ENCODE measurements at regions not wholly inside any gene's neighbourhood (a gene's known extent, or its start where the extent isn't known, plus 50 kb on each side); places are given as distances from the start of the nearest gene placed in this dataset.

DNA sequence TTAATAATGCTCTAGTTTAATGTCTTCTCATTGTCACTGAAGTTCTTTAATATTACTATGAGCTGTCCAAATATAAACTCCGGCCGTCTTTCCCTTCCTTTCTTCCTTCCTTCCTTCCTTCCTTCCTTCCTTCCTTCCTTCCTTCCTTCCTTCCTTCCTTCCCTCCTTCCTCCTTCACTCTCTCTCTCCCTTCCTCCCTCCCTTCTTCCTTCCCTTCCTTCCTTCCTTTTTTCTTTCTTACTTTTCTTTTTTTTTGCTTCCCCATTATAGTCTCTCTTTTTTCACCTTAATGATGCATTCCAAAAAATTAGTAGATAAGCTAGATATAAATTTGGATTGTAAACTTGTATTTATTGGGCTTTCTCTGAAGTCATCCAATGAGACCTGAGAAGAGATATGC lies 431.0 kb upstream of the ADGRL4 start:
- DNase-seq (ENCODE audit: low read depth), result no peak

DNA sequence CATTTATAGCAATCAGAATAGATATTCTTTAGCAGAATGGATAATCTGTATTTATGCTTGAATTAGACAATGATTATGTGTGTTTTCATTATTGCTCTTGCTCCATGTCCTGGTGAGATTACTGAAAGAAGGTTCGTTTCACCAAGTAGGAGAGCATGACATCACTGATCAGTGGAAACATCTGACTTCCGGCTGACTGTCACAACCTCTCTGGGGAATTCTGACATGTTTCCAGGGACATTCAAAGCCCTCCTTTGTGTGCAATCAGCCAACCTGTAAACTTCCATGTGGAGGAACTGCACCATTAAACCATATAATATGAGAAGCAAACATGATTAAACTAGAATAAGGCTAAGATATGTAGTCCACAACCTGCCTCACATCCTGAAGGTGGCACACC lies 424.8 kb upstream of the ADGRL4 start:
- DNase-seq (ENCODE audit: low read depth), result no peak

DNA sequence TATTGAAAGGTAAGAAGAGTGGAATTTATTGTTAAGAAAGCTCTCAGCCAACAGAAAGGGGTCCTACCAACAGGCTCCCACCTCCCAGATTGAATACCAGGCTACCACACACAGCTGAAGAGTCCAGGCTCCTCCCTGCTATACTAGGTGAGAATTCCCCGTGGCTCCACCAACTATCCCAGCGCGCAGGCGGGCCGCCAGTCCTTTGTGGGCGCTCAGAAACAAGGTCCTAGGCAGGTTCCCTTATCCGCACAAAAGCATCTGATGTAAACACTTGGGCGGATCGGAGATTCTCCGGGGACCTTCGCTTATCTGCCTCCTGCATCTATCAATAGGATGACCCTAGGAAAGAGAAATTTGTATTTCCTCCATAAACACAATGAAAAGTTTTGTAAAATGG lies 423.9 kb upstream of the ADGRL4 start:
- DNase-seq (ENCODE audit: low read depth), result no peak

DNA sequence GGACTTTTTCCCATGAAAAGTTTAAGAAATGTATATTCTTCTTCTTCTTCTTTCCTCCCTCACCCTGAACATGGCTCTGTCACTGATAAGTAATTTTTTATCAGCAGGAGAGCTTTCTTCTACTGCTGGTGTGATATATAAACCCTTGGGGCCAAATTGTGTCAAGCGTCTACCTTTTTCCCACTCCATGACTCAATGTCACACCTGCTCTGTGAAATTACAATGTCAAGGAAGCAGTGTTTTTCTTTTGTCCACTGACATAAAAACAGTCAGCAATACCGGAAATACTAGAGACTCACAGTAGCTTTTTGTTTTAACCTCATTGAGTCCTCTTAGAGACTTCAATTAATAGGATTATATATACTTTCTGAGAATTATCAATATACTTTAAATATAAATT lies 416.2 kb upstream of the ADGRL4 start:
- DNase-seq (ENCODE audit: low read depth), result no peak

DNA sequence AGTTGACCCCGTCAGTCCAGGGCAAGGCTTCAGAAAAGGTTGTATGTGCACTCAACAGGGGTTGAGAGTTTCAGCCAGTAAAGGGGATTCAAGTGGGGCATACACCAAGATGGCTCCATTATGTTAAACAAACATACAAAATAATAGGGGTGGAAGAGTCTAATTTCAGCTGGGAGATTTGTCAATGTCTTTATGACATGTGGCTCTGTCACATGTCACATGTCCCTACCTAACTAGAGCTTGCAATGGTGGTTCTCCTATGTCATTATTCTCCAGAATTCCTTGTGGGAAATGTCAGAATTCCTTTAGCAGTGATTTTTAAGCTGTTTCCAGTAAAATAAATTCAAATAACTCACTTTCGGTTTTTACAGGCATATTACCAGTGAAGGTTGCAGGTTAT lies 392.0 kb upstream of the ADGRL4 start:
- DNase-seq (ENCODE audit: low read depth), result no peak

DNA sequence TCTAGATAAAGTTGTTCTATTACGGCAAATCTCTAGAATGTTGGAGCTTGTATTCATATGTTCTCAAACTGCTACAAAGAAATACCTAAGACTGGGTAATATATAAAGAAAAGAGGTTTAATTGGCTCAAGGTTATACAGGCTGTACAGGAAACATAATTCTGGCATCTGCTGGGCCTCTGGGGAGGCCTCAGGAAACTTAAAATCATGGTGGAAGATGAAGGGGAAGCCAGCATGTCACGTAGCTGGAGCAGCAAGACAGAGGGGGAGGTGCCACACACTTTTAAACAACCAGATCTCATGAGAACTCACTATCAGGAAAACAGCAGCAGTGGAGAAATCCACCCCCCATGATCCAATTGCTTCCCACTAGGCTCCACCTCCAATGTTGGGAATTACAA lies 390.4 kb upstream of the ADGRL4 start:
- DNase-seq (ENCODE audit: low read depth), result no peak

DNA sequence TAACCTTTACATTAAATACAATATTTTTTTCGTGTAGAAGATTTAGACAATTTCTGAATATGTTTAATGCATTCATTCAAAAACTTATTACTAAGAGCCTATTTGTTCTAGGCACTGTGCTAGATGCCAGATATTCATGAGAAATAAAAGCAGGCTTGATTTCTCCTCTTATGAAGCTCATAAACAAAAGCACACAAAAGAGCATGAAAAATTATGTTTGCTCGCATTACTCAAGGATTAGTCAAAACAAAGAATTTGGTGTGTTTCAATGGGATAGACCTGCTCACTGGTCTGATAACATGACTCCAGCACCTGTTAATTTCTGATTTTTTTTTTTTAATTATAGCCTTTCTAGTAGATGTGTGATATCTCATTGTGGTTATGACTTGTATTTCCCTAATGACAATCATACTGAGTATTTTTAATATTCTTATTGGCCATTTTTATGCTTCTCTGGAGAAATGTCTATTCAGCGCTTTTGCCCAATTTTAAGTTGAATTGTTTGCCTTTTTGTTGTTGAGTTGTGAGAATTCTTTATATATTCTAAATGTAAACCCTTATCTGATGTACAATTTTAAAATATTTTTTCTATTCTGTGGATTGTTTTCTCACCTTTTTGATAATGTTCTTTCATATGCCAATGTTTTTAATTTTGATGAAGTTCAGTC lies 382.3 kb upstream of the ADGRL4 start:
- DNase-seq (ENCODE audit: low read depth), result no peak

DNA sequence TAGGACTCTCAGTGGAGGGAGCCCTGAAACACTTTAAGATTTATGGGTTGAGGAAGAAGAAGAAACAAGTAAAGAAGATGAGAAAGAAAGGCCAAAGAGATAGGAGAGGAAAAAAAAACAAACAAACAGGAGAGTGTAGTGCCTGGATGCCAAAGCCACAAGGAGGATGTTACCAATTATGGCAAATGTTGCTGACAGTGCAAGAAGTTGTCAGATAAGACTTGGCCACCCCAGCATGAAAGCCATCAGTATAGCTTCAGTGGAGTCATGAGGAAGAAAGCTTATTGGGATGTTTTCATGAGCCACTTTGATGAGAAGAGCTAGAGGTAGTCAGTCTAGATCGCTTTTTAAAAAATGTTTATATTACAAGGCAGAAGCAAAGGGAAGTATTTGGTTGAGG lies 380.2 kb upstream of the ADGRL4 start:
- no peak for DNase-seq (ENCODE audit: low read depth)

DNA sequence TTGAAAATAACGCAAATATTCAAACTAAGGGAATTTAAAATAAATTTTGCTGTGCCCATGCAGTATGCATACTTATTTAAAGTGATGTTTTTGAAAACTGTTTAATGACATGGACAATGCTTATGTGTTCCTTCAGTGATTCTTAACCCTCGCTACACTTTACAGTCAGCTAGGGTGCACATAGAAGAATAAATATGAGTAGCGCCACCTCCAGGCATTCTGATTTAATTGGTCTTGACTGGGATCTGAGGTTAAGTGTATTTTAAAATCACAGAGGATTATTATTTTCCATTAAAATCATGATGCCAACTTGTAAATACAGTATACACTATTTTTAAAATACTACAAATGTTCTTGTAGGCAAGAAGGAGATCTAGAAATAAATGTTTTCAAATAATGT lies 373.5 kb upstream of the ADGRL4 start:
- peak; percentile 3 for DNase-seq (ENCODE audit: low read depth)

DNA sequence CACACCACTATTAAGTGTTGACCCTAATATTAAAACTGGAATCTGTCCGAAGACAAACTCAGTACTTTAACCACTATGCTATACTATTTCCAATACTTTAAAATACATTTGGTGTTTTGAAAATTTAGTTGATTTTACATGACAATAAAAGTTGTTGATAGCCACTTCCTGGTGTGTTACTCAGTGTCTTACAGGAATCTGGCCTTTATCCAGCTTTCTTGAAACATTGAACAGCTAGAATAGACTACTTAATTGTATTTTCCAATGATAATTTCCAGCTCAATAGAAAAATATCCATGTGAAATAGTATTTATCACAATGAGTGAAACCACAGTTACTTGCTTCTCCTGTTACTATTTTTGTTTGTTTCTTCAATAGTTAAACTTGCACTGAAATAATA lies 369.6 kb upstream of the ADGRL4 start:
- DNase-seq (ENCODE audit: low read depth), result no peak

DNA sequence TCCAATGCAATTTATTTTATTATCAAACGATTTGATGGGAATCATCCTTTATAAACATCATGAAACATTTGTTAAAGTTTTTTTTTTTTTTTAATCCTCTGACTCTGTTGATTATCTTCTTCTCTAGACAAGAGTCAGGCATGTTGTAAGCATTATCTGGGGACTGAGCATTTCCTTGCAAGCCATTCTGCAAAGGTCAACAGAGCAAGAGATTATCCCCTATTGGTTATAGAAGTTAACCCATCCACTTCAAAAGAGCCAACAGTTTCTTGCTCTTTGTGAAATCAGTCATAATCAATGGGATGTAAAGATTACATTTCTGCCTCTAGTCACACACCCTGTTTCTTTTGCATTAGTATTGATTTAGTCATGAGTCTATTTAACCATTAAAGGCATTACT lies 368.8 kb upstream of the ADGRL4 start:
- DNase-seq (ENCODE audit: low read depth), result no peak

DNA sequence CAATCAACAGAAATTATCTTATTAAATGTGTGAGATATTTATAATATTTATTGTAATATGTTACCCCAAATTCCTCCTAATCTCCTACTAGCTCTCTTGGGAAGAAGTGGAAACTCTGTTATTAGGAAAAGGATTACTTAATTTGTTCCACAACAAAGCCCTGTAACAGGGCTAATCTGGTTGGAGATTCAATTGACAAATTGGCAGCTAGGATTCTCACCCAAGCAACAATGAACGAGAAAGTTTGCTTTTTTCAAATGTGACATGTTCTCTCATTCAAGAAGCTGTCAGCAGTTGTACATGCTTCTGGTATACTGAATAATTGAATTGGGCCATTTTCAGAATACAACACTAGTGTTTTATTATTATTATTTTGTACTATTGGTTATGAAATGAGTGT lies 367.9 kb upstream of the ADGRL4 start:
- no peak for DNase-seq (ENCODE audit: low read depth)

DNA sequence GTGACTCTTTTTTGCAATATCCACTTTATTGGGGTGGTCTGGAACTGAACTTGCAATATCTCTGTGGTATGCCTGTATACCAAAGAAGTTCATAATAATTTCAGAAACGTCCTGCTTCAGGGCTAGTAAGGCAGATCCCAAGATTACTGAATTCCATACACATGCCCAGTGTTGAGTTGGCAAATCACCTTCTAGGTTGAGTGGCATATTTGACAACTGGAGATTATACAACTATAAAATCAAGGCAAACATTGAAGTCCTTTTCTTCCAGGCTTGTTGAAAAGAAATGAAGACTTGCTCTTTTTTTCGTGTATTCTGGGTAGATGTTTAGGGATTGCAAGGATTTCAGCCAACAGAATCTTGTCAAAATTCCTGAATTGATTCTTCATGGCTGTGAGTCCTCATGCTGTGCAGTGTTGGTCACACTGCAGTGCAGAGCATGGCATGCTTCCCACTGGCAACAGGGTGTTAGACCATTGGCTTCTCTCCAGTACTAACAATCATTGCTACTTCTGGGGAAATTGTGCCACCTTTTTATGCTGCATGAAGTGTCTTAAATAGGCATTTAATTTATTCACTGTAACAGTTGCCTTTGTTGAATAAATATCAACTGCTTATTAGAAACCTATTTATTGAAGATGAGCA lies 367.1 kb upstream of the ADGRL4 start:
- DNase-seq (ENCODE audit: low read depth), result peak; percentile 23

DNA sequence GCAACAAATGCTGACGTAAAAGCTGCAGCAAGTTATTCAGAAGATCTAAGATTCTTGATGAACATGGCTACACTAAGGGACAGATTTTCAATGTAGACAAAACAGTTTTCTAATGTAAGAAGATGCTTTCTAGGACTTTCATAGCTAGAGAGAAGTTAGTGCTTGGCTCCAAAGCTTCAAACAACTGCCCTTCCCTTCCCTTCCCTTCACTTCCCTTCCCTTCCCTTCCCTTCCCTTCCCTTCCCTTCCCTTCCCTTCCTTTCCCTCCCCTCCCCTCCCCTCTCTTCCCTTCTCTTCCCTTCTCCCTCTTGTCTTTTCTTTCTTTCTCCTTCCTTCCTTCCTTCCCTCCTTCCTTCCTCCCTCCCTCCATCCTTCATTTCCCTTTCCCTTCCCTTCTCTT lies 365.3 kb upstream of the ADGRL4 start:
- DNase-seq (ENCODE audit: low read depth), result no peak

DNA sequence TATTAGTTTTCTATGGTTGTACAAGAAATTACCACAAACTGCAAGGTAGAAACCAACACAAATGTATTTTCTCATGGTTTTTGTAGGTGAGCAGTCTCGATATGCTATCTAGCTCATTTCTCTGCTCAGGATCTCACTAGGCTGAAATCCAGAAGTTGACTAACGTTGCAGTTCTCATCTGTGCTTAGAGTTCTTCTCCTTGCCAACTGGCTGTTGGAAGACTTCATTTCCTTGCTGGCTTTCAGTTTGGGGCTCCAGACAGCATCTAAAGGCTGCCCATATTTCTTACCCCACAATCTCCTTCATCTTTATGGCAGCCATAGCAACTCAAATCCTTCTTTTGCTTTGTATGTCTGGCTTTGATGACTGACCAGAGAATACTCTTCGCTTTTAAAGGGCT lies 362.6 kb upstream of the ADGRL4 start:
- no peak for DNase-seq (ENCODE audit: low read depth)

DNA sequence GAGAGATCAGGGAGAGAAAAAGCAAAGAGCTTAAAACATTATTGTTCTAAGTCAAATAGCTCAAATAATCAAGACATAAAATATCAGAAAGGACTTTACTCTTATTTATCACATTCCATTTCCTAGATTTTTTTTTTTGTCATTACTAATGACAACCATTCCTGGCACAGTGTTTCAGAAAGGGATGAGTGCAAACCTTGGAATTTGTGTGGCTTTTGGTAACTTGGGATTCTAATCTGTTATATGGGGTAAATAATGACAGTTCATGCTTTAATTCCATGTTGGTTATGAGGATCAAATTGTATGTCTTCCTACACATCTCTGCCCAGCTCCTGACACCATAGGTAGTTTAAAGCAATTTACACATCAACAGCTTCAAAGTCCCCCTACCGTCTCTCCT lies 358.4 kb upstream of the ADGRL4 start:
- peak; percentile 24 for DNase-seq (ENCODE audit: low read depth)

DNA sequence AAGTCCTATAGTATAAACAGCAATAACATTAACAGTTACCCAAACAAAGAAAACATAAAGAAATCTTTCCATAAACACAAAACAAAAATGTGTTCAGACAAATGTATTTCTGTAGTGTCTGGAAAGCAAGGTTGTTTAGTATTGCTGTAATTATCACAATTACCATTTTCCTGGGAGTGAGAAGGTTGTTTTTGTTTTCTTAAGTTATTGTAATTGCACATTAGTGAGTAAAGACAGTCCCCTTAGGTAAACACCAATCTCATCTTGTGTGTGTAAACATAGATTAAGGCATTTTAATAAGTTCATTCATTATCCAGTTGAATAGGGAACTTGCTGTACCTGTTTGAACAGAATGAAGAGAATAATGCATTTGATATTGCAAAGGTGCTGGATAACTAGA lies 356.9 kb upstream of the ADGRL4 start:
- no peak for DNase-seq (ENCODE audit: low read depth)

DNA sequence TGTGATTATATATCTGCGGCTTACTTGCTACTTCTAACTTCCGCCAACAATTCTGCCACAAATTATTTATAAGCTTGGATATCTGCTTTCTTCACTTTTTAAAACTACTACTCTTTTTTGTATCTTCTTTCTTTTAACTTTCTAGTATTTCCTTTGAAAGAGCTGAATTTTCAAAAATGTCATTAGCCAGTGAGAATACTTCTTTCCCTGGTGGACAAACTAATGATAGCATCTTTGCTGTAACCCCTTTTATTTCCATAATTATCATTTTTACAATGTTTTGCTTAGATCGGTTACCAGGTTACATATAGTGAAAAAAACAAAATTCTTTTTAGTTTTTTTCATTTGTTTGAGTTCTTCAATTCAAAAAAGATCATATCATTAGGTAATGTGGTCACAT lies 355.9 kb upstream of the ADGRL4 start:
- DNase-seq (ENCODE audit: low read depth), result no peak

DNA sequence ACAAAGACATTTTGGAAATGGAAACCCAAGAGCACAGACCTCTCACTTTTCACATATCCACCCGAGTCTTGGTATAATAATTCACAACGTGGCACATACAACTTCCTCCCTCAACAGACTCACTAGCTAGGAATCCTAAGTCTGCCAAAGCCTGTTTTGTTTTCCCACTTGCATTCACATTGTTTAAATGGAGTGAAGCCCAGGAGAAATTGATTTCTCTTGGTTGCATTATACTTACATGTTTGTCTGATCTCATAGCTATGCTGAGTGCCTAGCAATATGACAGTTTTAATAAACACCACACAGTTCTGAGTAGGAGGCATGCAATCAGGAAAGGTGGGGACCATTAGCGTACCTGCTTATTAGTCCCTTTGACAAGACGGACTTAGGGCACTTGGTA lies 348.6 kb upstream of the ADGRL4 start:
- peak; percentile 25 for DNase-seq (ENCODE audit: low read depth)

DNA sequence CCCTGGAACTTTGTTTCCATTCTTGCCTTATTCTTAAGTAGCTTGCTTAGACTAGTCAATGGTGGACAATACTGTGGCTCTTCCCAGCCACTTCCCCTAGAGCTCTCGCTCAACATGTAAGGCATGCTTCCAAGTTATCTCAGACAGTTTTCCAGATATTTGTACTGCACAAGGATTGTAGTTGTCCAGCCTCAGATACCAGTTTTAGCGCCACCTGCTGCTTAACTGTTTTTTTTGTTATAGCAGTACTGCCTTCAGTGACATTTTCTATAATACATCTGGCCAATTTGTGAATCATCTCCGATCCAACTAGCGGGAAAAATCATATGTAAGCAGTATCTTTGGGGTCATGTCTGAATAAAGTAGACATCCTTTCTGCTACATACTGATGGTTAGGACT lies 346.7 kb upstream of the ADGRL4 start:
- peak; percentile 69 for DNase-seq (ENCODE audit: low read depth)

DNA sequence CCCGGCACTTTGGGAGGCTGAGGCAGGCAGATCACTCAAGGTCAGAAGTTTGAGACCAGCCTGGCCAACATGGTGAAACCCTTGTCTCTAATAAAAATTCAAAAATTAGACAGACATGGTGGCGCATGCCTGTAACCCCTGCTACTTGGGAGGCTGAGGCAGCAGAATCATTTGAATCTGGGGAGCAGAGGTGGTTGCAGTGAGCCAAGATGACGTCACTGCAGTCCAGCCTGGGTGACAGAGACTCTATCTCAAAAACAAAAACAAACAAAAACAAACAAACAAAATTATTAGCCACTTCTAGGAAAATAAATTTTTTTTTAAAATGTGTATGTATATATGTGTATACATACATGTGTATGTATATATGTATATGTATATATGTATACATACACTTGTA lies 320.3 kb upstream of the ADGRL4 start:
- no peak for DNase-seq (ENCODE audit: low read depth)

DNA sequence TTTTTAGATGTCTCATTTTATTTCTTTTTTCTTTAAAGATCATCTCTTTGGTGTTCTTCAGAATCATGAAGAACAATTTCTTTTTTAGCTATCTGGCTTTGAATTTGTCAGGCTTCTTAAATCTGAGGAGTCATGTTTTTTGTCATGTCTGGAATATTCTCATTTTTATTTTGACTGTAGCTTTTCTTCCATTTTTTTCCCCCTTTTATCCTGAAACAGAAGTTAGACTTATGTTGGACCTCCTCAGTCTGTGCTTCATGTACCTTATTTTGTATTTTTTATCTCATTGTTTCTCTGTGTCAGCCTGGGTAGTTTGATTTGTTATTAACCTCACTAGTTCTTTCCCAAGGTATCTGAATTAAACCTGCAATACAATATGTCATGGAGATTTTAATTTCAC lies 319.2 kb upstream of the ADGRL4 start:
- no peak for DNase-seq (ENCODE audit: low read depth)

DNA sequence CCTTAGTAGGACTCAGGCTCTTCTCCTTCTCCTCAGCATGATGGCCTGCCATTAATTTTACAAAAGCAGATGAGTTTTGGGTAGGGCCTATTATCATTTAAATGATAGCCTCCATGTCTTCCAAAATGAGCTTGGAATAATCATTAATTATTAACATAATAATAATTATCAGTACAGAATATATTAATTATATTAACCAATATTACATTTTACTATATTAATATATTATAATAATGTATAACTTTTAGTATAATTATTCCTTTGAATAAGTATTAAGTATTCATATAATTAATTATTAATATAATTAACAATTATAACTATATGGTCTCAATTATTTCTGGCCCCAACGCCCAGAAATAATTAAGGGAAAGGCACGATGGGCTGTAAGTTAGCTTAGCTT lies 318.6 kb upstream of the ADGRL4 start:
- no peak for DNase-seq (ENCODE audit: low read depth)
